ENCODE measurements at regions not wholly inside any gene's neighbourhood (a gene's known extent, or its start where the extent isn't known, plus 50 kb on each side); places are given as distances from the start of the nearest gene placed in this dataset.

DNA sequence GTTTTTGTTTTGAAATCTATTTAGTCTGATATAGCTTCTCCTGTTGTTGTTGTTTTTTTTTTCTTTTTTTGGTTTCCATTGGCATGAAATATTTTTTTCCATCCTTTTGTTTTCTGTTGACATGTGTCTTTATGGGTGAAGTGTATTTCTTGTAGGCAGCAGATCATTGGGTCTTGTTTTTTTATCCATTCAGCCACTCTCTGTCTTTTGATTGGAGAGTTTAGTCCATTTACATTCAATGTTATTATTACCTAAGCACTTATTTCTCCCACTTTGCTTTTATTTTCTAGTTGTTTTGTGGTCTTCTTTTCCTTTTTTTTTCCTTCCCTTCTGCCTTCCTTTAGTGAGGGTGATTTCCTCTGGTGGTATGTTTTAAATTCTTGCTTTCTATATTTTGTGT lies 193.6 kb upstream of the TMEM260 start:
- H3K9me3 Mint-ChIP-seq (ENCODE audit: unreplicated experiment) = peaks cover 30% of the 10 kb centered on the region
- BruUV-seq (replicated peaks) = no TSS peak
- no peaks in the 10 kb centered on the region for H3K4me1 Mint-ChIP-seq (ENCODE audit: insufficient read depth, unreplicated experiment)

DNA sequence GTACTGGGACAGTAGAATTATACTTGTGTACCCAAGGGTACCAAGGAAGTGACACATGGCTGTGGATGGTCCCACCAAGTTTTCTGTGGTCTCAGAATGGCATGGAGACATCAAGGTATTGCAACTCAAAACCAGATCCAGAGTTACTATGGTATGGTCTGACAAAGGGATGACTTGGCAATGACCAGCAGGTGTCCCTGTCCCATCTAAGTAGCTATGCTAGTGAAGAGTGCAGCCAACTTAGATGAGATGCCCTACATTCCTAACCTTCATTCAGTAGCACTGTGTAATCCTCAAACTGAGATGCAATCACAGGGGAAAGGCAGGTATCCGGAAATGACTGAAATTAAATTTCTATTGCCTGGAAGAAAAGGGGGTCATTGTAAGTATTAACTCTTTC lies 188.7 kb upstream of the TMEM260 start:
- DNase-seq (ENCODE audit: unreplicated experiment) = no peak
- Mint-ChIP-seq H3K27ac (ENCODE audit: low read depth, unreplicated experiment) (no peak overlapping the region), H3K27me3 (ENCODE audit: insufficient read depth, unreplicated experiment) (no peaks in the 10 kb centered on the region), H3K36me3 (ENCODE audit: insufficient read depth, unreplicated experiment) (no peaks in the 10 kb centered on the region), H3K4me3 (ENCODE audit: unreplicated experiment) (no peak overlapping the region), H3K9me3 (ENCODE audit: unreplicated experiment) (peaks cover 7% of the 10 kb centered on the region), H3K4me1 (ENCODE audit: insufficient read depth, unreplicated experiment) (no peaks in the 10 kb centered on the region)
- BruUV-seq (replicated peaks) = no TSS peak
- CTCF ChIA-PET = interaction anchor here (0.7 to 1.0 kb wide), 2 partner anchors 33 to 1503 kb away, joined by 3 read pairs; no protein-coding TSS in a partner anchor
- POLR2A ChIA-PET = no interaction called here
- TF ChIP-seq CTCF (IDR thresholded peaks at IDR 0.05; ENCODE audit: unreplicated experiment) = no peak
- intact Hi-C loops (cut with micrococcal nuclease) = no loop called here

More for the DNA sequence above, 193.6 kb upstream of the TMEM260 start:
- ChIA-PET CTCF (no interaction called here), POLR2A (no interaction called here)
- Mint-ChIP-seq H3K27me3 (ENCODE audit: insufficient read depth, unreplicated experiment) (no peaks in the 10 kb centered on the region), H3K4me3 (ENCODE audit: unreplicated experiment) (no peak overlapping the region), H3K36me3 (ENCODE audit: insufficient read depth, unreplicated experiment) (peaks cover 6% of the 10 kb centered on the region), H3K27ac (ENCODE audit: low read depth, unreplicated experiment) (no peak overlapping the region)
- intact Hi-C loops (cut with micrococcal nuclease) = no loop called here
- no peak for DNase-seq (ENCODE audit: unreplicated experiment)
- no peak for TF ChIP-seq CTCF (IDR thresholded peaks at IDR 0.05; ENCODE audit: unreplicated experiment)

DNA sequence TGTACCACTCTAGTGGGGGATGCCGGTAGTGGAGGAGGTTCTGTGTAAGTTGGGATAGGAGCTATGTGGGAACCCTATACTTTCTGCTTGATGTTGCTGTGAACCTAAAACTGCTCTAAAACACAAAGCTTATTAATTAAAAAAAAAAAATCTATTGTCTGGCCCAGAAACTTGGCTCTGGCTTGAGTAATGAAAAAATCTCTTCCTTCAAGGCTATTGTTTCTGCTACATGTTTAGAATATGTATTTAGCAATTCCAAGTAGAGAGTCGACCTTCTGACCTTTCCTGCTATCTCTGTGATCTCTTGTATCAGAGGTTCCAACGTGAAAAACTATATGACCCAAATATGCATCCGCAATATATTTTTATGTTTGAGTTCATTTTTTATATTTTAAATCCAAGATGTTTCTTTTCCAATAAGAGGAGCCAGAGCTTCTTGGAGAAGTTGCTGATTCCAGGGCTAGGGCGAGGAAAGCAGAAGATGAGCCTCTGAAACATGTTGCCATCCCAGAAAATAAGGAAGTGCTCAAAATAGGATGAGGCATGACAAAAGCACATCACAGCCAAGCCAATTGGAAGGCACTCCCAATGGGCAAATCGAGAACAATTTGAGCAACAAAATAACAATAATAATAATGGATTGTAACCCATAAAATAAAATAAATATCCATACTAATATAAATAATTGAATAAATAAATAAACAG lies 184.6 kb upstream of the TMEM260 start:
- H3K36me3 Mint-ChIP-seq (ENCODE audit: insufficient read depth, unreplicated experiment) = no peaks in the 10 kb centered on the region
- H3K4me3 Mint-ChIP-seq (ENCODE audit: unreplicated experiment) = no peak overlapping the region
- POLR2A ChIA-PET = no interaction called here
- no peak for DNase-seq (ENCODE audit: unreplicated experiment)
- H3K27ac Mint-ChIP-seq (ENCODE audit: low read depth, unreplicated experiment) = no peak overlapping the region
- intact Hi-C loops (cut with micrococcal nuclease) = no loop called here
- no peaks in the 10 kb centered on the region for H3K9me3 Mint-ChIP-seq (ENCODE audit: unreplicated experiment)
- no peaks in the 10 kb centered on the region for H3K4me1 Mint-ChIP-seq (ENCODE audit: insufficient read depth, unreplicated experiment)
- H3K27me3 Mint-ChIP-seq (ENCODE audit: insufficient read depth, unreplicated experiment) = no peaks in the 10 kb centered on the region
- no peak for TF ChIP-seq CTCF (IDR thresholded peaks at IDR 0.05; ENCODE audit: unreplicated experiment)
- BruUV-seq (replicated peaks) = no TSS peak
- CTCF ChIA-PET = interaction anchor here (0.6 to 1.7 kb wide), 3 partner anchors 16 to 953 kb away, joined by 3 to 5 read pairs (median 4); no protein-coding TSS in a partner anchor

GRCh38 chr14:56400109-56400825 lies 179.3 kb upstream of the TMEM260 start:
- H3K36me3 Mint-ChIP-seq (ENCODE audit: insufficient read depth, unreplicated experiment) = no peaks in the 10 kb centered on the region
- POLR2A ChIA-PET = no interaction called here
- no TSS peak for BruUV-seq (replicated peaks)
- H3K4me1 Mint-ChIP-seq (ENCODE audit: insufficient read depth, unreplicated experiment) = no peaks in the 10 kb centered on the region
- intact Hi-C loops (cut with micrococcal nuclease) = no loop called here
- no peak overlapping the region for H3K4me3 Mint-ChIP-seq (ENCODE audit: unreplicated experiment)
- no peak for TF ChIP-seq CTCF (IDR thresholded peaks at IDR 0.05; ENCODE audit: unreplicated experiment)
- no peaks in the 10 kb centered on the region for H3K27me3 Mint-ChIP-seq (ENCODE audit: insufficient read depth, unreplicated experiment)
- H3K9me3 Mint-ChIP-seq (ENCODE audit: unreplicated experiment) = peaks cover 7% of the 10 kb centered on the region
- DNase-seq (ENCODE audit: unreplicated experiment) = no peak
- CTCF ChIA-PET = interaction anchor here (0.7 kb wide), 1 partner anchor 17 kb away, joined by 3 read pairs; no protein-coding TSS in a partner anchor
- no peak overlapping the region for H3K27ac Mint-ChIP-seq (ENCODE audit: low read depth, unreplicated experiment)
